ENCODE measurements at regions not wholly inside any gene's neighbourhood (a gene's known extent, or its start where the extent isn't known, plus 50 kb on each side); places are given as distances from the start of the nearest gene placed in this dataset.

DNA sequence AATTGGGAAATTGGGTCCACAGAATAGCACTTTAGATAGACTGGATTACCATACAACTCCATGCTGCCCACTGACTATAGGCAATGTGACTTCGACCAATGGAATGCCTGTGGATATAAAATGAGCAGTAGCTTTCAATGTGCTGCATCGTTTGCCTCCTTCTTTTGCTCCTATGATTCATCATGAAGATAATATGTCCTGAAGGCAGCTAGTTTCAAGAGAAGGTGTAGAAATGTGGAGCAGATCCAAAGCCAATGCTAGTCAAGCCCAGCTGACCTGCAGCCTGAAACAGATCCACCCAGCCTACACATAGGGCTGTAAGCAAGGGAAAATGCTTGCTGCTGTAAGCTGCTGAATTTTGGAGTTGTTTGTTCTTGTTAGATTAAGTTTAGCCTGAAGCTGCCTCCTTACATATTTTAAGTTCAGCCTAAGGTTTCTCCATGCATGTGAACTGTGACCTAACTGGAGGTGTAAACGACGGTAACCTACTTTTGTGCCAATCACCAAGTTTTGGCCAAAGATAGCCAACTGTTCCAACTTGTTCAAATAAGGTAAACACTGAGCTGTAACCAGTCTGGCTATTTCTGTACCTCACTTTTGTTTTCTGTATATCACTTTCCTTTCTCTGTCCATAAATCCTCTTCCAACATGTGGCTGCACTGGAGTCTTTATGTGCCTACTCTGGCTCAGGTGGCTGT, 169.1 kb upstream of the AVPR1A start:
- no peak for DNase-seq (ENCODE audit: low spot score)

DNA sequence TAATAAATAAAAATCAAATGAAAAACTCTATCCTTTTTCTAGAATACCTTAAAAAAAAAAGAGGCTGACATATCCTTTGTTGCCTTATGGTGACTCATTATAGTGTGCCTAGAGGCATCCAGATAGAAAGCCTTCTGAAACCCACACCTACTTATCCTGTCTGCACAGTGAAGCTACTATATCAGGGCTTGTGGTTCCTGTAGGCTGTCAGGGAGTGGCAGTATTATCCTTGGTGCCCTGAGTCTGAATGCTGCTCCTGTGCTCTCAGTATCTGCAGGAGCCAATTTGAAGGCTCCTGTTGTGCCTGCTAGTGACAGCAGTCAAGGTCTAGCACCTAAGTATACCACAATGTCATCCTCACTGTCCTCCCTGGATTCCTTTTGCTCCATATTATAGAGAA, 168.4 kb upstream of the AVPR1A start:
- peak; percentile 13 for DNase-seq (ENCODE audit: low spot score)

DNA sequence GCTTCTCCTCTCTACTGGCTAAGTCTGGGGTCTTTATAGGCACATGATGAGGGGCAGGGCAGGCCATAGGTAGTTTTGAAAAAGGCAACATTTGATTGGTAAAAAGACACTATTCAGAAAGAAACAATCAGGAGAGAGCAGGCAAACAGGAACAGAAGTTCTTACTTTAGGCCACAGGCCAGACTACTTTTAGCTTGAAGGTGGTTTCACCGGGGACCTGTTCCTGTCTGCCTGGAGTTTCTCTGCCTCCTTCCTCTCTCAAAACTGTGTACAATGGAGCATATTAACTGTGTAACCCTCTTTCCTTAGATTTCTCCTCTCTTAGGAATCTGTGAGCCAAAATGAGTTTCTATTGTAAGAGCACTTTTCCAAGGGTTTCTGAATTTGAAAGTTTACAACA, 167.9 kb upstream of the AVPR1A start:
- no peak for DNase-seq (ENCODE audit: low spot score)

DNA sequence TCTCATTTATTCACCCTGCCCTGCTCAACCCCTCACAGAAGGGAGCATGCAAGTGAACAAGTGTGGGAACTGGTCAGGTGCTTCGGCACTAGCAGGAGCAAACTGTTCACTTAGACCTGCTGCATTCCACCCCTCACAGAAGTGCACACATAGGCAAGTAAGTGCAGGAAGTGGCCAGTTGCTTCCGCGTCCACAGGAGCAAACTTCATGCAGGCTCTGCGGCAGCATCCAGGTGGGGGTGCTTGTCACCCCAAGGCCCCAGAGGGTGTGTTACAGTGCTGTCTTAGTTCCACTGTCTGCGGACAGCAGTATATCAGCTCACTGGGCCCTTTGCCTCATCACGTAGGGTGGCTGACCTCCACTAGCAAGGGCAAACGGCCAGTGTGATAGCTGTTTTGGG, 167.3 kb upstream of the AVPR1A start:
- no peak for DNase-seq (ENCODE audit: low spot score)

DNA sequence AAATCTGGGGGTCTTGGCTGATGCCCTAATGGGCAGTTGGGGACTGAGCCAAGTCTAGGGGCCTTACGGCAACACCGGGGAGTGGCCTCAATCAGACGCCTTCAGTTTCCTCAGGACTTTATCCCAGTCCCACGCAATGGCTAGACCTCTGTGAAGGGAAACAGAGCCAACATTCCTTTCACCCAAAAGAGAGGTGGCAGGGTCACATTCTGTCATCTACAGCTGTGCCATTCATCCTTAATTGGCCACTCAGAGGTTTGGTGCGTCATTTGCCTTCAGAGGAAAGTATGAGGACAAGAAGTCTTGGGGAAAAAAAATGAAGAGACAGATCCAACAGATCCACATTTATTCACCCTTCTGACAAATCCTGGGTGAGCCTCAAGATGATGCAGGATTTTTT, 166.9 kb upstream of the AVPR1A start:
- no peak for DNase-seq (ENCODE audit: low spot score)

DNA sequence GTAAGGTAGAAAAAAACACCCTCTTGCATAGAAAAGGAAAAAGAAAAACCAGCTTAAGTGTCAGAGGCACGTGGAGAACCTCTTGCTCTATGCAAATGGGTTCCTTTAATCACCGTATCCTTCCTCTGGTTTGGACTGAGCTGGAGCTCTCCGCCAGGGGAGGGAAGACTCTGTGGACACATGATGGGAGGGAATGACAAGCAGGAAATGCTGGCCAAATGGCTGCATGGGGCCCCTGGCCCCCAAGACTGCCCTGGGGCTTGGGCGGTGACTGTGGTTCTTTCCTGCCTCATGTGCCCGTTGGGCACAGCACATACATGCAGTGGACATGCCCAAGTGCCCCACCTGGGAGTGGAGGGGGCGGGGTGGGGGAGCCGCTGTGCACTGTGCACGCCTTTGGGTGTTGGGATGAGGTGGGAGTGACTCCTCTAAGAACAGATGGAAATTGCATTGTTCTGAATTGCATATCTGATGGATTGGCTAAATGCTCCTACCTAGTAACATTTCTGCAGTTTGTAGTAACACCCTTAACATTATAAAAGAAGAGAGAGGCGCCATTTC, 166.4 kb upstream of the AVPR1A start:
- DNase-seq (ENCODE audit: low spot score) = no peak

DNA sequence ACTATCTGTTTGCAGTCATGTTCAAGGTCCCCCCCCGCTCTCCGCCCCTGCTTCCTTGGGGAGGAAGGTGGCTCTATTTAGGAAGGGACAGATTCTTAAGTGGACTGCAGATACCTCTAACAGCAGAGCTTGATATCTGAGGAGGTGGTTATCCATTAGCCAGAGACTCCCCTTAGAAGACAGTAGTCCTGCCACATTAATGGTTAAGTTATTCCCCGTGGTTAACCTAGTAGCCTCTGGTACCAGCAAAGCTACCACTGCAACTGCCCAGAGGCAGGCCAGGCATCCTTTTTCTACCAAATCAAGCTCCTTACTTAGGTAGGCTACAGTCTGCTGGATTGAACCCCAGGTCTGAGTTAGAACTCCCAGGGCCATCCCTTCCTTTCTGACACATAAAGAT, 162.1 kb upstream of the AVPR1A start:
- DNase-seq (ENCODE audit: low spot score) = no peak

DNA sequence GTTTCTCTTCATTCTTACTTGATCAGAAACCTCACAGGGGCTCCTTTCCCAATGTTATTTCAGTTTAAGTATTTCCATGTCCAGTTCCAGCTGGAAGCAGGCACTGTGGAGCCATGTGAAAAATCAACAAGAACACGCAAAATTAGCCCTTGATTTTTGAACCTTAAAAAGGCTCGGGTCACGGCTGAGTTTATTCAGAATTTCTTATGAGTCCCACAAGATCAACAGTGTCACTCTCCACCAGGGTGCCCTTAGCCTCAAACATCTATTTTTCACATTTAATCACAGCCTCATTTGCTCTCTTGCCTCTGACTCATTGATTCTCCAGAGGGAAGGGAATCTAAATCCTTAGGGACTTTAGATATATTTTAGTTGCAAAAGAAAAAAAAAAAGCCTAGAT, 157.7 kb upstream of the AVPR1A start:
- DNase-seq (ENCODE audit: low spot score) = no peak

DNA sequence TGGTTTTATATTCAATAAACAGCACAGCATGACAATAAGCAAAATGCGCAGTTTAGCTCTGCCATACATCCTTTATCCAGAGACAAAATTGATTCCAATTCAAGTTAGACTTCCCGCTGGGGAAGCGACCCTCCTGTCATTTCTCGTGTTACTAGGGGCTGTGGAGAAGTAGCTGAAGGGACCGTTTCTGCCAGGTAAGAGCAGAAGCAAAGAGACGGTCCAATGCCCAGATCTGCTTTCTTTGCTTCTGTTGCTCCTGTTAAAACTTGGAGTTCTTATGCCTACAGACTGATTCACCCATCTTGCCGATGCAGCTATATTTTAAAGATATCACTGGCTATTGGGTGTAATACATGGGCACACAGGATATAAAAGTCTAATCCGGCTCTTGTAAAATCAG, 156.8 kb upstream of the AVPR1A start:
- DNase-seq (ENCODE audit: low spot score) = no peak

DNA sequence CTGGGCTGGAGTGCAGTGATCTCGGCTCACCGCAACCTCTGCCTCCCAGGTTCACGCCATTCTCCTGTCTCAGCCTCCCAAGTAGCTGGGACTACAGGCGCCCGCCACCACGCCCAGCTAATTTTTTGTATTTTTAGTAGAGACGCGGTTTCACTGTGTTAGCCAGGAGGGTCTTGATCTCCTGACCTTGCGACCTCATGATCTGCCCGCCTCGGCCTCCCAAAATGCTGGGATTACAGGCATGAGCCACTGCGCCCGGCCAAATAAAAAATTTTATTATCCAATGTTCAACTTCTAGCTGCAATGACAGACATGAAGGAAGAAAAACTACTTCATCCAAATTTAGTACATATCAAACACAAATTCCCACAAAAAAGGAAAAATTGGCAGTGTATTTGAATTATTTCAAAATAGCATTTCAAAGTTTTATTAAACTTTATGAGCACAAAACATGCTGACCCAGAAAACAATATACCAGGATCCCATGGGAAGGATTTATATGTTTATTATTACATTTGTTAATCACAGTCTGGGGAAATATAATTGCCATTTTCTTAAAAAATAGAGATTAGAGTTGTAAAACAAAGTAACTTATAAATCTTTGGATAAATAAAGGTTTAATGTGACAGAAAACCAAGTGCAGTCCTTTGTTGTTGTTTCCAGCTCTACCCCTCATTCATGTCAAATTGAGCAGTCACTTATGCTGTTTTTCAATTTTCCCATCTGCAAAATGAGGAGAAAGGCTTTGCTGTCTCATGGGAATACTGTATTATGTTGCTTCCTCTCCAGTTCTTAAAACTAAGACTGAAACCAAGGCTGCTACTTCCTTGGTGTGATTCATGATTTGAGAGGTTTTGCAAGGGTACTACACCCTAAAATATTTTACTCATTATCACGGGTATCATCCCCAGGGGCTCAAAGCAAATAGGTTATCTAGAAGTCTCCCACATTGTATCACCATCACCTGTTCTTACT, 155.2 kb upstream of the AVPR1A start:
- DNase-seq (ENCODE audit: low spot score) = no peak

DNA sequence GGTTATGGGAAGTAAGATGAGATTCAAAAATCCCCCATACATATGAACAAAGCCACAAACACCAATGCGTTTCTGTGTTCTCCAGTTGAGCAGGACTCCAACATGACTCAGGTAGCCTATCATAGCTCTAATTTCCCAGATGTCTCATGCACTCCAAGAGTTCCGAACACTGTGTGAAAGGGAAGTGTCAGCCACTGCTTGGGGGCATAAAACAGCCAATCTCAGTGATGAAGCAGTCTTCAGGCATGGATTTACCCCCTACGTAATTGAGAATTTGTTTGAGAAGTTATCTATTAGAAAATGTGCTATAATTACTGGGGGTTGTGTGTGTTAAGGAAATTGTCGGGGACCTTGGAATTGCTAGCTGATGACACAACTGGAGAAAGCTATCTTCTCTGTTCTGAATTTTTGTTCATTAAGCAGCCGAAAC, 153.9 kb upstream of the AVPR1A start:
- no peak for DNase-seq (ENCODE audit: low spot score)

DNA sequence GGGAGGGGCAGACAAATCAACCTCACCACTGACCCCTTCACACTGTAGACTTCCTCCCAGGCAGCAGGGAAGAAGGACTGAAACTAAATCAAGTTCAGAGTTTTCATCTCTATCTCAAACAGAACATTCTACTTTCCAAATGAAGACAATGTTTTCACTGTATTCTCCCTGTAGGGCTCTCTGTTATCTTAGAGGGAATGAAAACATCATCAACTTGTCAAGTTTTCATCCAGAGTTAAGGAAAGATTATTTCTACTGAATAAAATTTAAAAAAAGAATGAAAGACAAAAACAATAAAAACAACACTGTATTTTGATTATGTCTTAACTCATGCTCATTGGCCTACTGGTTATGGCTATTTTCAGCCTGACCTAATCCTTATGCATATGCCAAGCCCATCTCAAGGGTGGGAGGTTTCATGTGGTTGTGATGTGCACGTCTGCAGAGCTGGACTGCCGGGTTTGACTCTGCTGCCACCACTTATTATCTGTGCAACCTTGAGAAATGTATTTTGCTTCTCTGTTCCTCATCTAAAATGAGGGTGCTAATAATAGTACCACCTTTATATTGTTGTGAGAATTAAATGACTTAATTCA, 152.0 kb upstream of the AVPR1A start:
- no peak for DNase-seq (ENCODE audit: low spot score)

DNA sequence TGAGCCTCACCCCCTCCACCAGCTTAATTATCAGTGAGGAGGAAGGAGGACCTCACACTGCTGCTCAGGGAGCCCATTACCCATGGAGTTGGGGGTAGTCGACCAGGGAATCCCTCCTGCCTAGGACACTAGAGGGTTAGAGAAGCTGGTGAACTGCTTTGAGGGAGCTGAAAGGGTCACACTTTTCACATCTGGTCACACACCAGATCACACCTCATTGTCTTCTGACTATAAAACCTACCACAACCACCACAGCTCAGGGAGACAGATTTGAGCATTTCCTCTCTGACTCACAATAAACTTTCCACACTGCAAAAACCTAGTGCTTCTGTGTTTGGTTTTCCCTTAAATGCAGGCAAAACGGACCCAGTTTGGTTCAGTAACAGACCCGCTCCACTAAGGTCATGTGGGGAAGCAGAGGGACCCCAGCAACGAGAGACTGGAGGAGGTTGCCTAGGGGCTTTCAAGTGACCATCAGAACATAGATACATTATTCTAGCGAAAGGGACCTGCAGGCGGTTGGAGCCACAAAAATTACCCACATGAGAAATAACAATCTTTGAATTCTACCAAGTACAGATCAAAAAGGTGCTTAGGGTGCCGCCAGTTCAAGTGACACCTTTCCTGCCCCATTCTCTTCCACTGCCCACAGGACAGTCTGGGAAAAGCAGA, 151.4 kb upstream of the AVPR1A start:
- DNase-seq (ENCODE audit: low spot score) = no peak

DNA sequence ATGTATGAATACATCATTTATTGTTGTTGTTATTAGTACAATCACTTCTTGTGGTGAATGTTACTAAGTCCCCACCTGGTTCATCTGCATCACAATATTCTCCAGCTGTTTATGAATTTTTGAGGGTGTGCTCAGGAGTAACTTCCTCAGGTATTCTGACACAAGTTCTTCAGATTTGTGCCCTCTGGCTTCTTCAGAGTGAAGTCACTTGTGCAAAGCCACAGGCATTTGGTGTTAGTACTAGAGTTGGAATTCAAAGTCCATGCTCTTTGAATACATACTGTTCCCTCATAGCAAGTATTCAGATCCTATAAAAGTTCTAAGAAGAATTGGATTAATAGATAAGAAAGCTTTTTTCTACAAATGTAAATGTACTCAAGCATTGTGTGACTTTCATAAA, 150.3 kb upstream of the AVPR1A start:
- no peak for DNase-seq (ENCODE audit: low spot score)

DNA sequence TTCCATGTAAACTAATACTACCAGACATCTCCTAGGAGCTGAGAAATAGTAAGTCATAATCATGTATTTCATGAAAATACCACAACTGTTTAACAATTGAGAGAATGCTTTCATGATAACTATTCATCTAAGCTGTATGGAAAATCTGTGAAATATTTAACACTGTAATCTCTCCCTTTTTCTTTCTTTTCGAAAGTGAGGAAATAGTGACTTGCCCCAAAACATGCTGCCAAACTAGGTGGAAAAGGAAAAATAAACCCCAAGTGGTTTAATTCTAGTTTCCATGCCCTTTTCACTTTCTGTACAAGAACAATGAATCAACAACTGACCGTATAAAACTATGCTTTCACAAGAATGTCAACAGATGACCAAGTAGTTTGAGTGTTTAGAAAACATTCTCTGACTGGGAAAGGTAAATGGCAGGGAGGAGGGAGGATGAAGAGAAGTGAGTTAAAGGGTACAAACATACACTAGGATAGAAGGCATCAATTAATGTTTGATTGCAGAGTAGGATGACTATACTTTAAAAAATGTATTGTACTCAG, 147.5 kb upstream of the AVPR1A start:
- no peak for DNase-seq (ENCODE audit: low spot score)

DNA sequence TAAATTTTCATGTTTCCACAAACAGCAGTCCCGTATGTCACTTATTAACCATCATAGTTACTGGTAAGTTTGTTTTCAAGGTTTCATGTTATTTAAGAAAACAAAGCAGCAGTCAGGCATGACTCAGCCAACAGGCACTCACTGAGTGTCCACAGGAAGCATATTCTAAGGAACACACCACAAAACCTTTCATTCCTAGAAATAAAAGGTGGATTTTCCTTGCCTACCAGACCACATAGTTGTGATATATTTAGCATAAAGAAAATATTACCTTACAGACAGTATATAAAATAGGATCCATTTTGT, 143.3 kb upstream of the AVPR1A start:
- no peak for DNase-seq (ENCODE audit: low spot score)

DNA sequence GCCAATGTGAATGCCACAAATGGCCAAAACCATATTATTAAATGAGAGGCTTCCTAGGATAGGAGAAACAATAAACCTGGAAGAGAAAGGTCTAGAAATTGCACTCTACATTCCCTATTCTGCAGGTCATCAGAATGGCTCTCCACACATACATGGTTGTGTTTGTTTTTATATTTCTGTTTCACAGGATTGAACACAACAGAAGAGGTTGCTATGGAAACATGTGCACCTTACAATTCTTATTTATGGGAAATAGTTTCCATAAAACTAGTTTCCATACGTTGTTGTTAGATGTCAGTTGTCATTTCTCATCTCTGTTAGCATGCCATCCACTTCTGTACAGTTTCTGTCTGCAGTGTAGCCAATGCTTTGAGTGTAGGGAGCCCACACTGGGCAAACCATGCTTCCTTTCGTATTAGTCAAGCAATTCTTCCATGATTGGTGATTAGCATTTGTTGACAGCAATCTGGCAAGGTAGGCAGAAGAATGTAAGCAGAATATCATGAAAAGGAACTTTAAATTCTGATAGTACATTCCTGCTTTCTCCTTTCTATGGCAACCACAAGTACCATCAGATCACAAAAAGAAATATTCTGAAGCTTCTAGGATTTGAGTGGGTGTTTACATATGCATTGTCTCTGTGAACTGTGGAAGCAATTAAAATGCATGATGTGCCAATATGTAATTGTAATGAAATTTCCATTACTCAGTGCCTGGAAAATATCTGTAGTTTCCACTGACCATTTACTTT, 141.6 kb upstream of the AVPR1A start:
- no peak for DNase-seq (ENCODE audit: low spot score)

DNA sequence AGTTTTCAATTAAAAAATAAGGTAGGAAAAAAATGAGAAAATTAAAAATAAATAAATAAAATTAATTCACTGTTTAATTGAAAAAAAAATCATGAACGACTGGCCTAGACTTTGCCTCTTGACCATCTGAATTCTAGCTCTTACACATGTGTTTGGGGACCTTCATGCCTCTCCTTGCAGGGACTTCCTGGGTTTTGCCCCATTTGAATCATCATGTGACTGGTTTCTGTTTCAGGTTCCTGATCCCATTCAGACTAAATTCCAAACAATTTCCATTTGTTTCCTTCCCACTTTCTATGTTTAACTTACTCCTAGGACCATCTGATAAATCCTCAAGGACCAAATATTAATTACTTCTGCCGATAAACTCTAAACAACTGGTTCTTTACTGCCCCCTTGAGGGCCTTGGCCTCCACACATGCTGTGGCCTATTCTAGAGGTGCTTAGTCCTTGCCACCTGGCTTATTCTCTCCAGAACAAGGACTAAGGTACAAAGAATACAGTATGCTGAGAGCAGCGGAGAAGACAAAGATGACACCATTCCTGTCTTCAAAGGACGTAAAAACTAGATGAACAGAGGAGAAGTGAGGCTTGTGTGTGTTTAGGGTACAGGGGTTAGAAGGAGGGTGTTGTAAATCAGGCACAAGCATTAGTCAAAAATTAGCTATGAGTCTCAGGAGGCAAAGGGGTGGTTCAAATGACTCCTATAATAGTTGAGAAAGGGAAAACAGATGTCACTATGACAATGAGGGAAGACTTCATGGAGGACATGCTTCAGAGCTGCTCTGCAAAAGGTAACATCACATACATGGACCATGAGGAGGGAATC, 125.8 kb upstream of the AVPR1A start:
- DNase-seq (ENCODE audit: low spot score) = peak; percentile 14

DNA sequence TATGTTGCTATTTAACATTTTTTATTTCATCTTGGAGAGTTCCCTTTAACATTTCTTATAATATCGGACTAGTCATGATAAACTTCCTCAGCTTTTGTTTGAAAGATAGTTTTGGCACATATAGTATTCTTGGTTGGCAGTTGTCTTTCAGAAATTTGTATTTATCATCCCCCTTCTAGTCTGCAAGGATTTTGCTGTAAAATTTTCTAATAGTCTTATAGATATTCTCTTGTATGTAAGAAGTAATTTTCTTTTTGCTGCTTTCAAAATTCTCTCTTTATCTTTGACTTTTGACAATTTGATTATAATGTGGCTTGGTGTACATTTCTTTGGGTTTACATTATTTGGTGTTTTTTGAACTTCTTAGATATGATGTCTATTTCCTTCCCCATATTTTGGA, 116.0 kb upstream of the AVPR1A start:
- DNase-seq (ENCODE audit: low spot score) = no peak

DNA sequence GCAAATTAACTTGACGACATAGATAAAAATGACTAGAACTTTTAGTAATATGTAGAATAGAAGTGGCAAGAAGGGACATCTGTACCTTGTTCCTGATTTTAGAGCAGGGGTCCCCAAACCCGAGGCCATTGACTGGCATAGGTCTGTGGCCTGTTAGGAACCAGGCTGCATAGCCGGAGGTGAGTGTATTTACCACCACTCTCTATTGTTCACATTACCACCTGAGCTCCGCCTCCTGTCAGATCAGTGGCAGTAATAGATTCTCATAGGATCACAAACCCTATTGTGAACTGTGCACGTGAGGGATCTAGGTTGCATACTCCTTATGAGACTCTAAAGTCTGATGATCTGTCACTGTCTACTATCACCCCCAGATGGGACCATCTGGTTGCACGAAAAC, 113.6 kb upstream of the AVPR1A start:
- DNase-seq (ENCODE audit: low spot score) = no peak

Measured in Ammon's horn (tissue), 1 donor.